HG03064 (cell line): ENCODE measurements at regions not wholly inside any gene's neighbourhood (a gene's known extent, or its start where the extent isn't known, plus 50 kb on each side); places are given as distances from the start of the nearest gene placed in this dataset.

Source experiments
- ATAC-seq: cut with Tn5 transposase; IDR thresholded peaks from one replicate; pipeline ENCODE4 v1.9.1; 2021; ENCODE audit warnings: low read depth; ENCODE audit not compliant: unreplicated experiment

GRCh38 chr7:145324081-145324480 is 488.2 kb upstream of the TPK1 start:
- ATAC-seq: no peak

- ATAC-seq: no peak
Observed at GRCh38 chr7:145313551-145313950, 477.7 kb upstream of the TPK1 start.

GRCh38 chr7:145293754-145294153 is 457.9 kb upstream of the TPK1 start:
- ATAC-seq: no peak

GRCh38 chr7:145293228-145293701 is 457.4 kb upstream of the TPK1 start:
- ATAC-seq: no peak

- no peak for ATAC-seq
Observed at GRCh38 chr7:145289384-145289783, 453.5 kb upstream of the TPK1 start.

GRCh38 chr7:145276118-145276517 is 440.3 kb upstream of the TPK1 start:
- no peak for ATAC-seq

- ATAC-seq: no peak
Observed at GRCh38 chr7:145269418-145270161, 433.7 kb upstream of the TPK1 start.

- no peak for ATAC-seq
Observed at GRCh38 chr7:145265180-145265579, 429.3 kb upstream of the TPK1 start.

GRCh38 chr7:145263886-145264285 is 428.0 kb upstream of the TPK1 start:
- no peak for ATAC-seq

- ATAC-seq: no peak
Observed at GRCh38 chr7:145252031-145252430, 416.2 kb upstream of the TPK1 start.

- ATAC-seq: no peak
Observed at GRCh38 chr7:145224775-145225174, 388.9 kb upstream of the TPK1 start.

- no peak for ATAC-seq
Observed at GRCh38 chr7:145219461-145219860, 383.6 kb upstream of the TPK1 start.

GRCh38 chr7:145216866-145217265 is 381.0 kb upstream of the TPK1 start:
- no peak for ATAC-seq

- no peak for ATAC-seq
Observed at GRCh38 chr7:145212050-145212449, 376.2 kb upstream of the TPK1 start.

- ATAC-seq: no peak
Observed at GRCh38 chr7:145211211-145211610, 375.4 kb upstream of the TPK1 start.

GRCh38 chr7:145193951-145194350 is 358.1 kb upstream of the TPK1 start:
- ATAC-seq: no peak

GRCh38 chr7:145184956-145185355 is 349.1 kb upstream of the TPK1 start:
- ATAC-seq: no peak

GRCh38 chr7:145183069-145183468 is 347.2 kb upstream of the TPK1 start:
- no peak for ATAC-seq

GRCh38 chr7:145175366-145175765 is 339.5 kb upstream of the TPK1 start:
- ATAC-seq: no peak

GRCh38 chr7:145169908-145170307 is 334.1 kb upstream of the TPK1 start:
- ATAC-seq: no peak

- no peak for ATAC-seq
Observed at GRCh38 chr7:145168879-145169278, 333.0 kb upstream of the TPK1 start.

- no peak for ATAC-seq
Observed at GRCh38 chr7:145168427-145168826, 332.6 kb upstream of the TPK1 start.

- no peak for ATAC-seq
Observed at GRCh38 chr7:145156834-145157233, 321.0 kb upstream of the TPK1 start.
